ENCODE measurements at regions not wholly inside any gene's neighbourhood (a gene's known extent, or its start where the extent isn't known, plus 50 kb on each side); places are given as distances from the start of the nearest gene placed in this dataset.

DNA sequence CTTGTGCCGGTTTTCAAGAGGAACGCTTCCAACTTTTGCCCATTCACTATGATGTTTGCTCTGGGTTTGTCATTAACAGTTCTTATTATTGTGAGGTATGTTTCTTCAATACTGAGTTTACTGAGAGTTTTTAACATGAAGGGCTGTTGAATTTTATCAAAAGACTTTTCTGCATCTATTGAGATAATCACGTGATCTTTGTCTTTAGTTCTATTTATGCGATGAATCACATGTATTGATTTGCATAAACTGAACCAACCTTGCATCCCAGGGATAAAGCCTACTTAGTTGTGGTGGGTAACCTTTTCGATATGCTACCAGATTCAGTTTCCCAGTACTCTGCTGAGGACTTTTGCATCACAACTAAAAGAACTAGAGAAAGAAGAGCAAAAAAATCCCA lies 318.0 kb downstream of the GASK1B start:
- no peak for DNase-seq

GRCh38 chr4:157840648-157841047 lies 332.2 kb downstream of the GASK1B start:
- no peak for DNase-seq

DNA sequence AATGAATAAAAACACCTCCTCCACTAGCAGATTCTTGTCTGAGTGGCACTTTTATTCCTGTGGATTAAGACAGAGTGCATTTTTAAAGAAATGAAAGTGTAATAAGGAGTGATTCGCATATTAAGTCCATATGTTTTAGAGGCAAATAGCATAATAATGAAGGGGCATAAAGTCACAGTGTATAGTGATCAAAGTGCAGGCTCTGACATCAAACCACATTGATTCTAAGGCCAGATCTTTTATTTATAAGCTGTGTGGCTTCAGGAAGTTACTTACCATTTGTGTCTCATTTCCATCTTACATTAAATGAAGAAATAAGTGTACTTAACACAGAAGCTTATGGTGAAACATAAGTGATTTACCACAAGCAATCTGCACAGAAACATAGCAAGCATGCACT lies 332.8 kb downstream of the GASK1B start:
- no peak for DNase-seq

DNA sequence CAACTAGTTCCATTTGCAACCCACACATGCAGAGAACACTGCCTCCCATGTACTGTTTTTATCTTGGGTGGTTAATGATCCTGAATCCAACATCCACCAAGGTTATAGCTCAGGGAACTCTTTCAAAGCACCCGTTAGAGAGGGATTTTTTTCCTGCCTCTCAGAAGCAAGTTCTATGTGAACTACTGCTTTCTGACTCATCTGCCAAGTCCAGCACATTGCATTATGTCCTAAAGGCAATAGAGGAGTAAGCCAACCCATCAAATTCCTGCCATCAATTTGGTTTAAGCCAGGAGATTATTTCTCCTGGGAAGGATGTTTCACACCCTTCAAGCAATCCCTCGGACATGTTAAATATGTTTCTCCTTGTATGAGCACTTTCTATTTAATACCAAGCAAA lies 334.5 kb downstream of the GASK1B start:
- DNase-seq = no peak

GRCh38 chr4:157837071-157837703 lies 335.6 kb downstream of the GASK1B start:
- no peak for DNase-seq

- DNase-seq = no peak
These were observed 340.2 kb downstream of the GASK1B start for GRCh38 chr4:157832596-157832995.

GRCh38 chr4:157824021-157824420 lies 348.8 kb downstream of the GASK1B start:
- no peak for DNase-seq

DNA sequence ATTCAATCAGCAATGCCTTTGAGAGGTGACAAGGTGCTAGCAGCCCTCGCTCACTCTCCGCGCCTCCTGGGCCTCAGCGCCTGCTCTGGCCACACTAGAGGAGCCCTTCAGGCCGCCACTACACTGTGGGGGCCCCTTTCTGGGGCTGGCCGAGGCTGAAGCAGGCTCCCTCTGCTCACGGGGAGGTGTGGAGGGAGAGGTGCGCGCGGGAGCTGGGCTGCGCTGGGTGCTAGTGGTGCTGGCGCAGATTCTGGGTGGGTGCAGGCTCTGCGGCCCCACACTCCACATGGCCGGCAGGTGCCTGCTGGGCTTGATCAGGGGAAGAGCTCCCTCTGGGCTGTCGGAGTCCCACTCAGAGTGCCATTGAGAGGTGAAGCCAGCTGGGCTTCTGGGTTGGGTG lies 351.0 kb downstream of the GASK1B start:
- DNase-seq = no peak

- DNase-seq = no peak
These were observed 352.9 kb downstream of the GASK1B start for GRCh38 chr4:157819693-157820464.

DNA sequence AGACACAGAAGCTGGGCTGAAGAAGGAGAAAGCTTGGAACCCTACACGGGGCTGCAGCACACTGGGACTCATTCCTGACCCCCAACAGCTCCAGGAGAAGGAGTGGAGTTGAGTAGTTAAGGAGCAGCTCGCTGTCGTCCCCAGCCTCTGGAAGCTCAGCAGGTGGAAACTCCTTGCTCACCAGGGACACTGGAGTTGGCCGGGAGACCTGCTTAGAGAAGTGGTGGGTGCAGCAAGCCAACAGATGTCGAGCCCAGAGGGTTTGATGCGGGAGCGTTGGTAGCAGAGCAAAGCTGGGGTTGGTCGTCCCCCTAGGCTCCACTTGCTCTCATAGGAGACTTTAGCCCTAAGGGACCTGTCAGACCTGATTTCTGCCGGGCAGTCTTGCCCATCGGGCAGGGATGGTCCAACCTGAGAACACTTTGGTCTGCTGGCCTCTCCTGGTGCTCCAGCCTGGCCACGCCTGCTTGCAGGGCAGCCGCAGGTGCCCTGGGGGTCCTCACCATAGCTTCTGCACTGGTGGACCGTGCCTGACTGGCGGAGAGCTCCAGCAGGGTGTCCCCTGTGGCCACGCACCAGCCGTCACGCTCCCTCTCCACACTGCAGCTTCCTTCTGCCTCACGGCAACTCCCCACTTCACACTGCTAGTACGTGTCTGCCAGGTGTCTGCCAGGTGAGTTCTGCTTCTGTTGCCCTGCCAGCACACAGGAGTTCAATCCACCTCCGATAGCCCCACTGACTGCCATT lies 353.7 kb downstream of the GASK1B start:
- DNase-seq = no peak

GRCh38 chr4:157810137-157810774 lies 362.6 kb downstream of the GASK1B start:
- no peak for DNase-seq

DNA sequence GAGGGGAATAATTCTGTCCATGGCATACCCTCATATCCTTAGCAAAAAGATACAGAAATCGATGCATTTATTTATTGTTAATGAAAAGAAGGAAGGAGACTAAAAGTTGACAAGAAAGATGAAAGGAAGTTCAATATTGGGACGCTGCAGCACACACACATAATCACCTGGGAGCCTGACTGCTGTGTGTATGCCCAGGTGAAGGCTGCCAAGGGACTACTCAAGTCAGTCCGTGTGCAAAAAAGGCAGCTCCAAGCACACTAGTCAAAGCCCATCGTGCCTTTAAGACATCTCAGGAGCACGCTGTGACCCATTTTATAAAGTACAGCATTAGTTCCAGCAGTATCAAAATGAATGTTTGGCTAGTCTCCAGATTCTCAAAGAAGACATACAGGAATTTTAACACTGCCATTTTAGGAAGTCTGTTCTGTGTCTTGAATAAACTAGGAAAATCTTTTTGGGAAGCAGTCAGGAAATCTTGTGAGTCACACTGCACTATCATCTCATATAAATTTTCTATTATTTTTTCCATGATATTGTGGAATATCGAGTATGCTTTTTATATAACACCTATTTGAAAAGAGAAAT lies 363.9 kb downstream of the GASK1B start:
- no peak for DNase-seq

- peak; percentile 37 for DNase-seq
These were observed 366.6 kb downstream of the GASK1B start for GRCh38 chr4:157806184-157806583.

DNA sequence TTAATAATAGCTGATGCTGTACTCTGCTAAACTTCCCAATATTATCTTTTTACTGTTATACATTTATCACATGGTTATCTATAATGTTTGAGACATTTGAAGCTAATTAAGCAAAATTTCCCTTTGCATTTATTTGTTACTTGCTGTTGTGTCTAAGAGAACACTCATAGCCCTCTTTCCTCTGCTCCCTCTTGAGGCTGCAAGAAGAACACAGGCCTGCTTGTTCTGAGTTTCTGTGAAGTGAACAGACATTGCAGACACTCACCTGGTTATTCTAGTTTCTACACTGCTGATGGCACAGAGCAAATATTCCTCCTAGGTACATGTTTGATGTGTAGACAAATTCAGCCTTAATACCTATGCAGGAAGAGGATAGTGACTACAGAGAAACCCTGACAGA lies 367.8 kb downstream of the GASK1B start:
- peak; percentile 34 for DNase-seq

- peak; percentile 59 for DNase-seq
These were observed 368.8 kb downstream of the GASK1B start for GRCh38 chr4:157803845-157804521.

DNA sequence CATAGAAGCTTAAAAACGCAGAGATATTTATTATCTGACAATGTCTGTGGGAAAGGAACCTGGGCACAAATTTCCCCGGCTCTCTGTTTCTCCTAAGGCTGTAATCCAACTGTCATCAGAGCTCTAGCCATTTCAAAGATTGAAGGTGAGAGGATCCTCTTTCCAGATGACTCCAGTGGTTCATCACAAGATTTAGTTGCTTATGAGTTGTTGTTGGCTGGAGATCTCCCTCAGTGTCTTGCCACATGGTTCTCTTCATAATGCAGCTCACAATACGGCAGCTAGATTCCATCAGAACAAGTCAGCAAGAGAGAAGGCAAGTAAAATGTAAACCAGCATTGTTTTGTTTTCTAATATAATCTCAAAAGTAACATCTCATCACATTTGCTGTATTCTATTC lies 369.4 kb downstream of the GASK1B start:
- no peak for DNase-seq

DNA sequence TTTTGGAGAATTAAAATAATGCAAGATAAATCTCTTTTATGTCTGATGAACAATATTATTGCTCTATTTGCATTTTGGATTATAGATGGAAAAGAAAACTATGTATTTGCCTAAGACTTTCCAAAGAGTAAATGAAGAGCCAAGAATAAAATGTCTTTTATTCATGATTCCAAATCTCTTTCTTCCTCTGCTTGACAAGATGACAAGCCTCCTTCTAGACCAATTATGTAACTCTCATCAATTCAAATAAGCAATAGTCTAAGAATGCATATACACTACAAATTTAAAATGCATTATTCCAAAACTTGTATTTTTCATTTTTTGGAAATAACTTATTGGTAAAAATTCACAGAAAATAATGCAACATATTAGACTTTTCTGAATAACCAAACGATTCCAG lies 377.3 kb downstream of the GASK1B start:
- DNase-seq = no peak

- DNase-seq = no peak
These were observed 380.1 kb downstream of the GASK1B start for GRCh38 chr4:157792716-157793115.

DNA sequence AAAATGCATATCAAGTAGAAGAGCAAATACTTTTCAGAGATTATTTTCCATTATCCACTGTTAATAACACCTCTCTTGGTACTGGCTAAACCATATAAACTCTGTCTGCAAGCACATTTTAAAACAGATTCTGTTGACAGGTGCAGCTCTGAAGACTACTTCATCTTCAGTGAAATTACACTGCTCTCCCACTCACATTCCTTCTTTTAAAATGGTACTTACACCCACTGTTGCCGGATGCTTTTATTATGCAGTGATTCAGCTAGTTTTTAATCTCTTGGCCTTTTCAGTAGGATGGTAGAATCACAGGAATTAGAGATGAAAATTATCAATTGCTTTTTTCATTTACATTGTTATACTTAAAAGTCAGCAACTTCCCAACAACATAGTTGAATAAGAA lies 381.6 kb downstream of the GASK1B start:
- no peak for DNase-seq

GRCh38 chr4:157787618-157788017 lies 385.2 kb downstream of the GASK1B start:
- no peak for DNase-seq

- DNase-seq = no peak
These were observed 391.5 kb downstream of the GASK1B start for GRCh38 chr4:157781361-157781760.

DNA sequence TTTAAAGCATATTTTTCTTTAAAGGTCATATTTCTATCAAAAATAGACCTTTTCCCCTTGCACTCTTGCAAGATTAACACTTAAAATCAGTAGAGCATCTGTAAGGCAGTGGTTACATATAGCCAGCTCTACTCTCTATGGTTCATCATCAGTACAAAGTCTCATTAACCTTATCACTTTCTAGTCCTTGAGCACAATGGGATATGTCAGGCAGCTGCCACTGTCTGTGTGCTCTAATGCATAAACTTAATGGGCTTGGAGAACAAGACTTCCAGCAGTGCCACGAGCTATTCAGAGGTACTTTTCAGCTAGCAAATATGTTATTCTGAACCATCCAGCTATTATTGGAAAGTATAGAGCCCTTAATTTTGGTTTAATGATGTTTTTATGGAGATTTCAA lies 393.7 kb downstream of the GASK1B start:
- DNase-seq = peak; percentile 80
